H1 (cell line): ENCODE measurements at regions not wholly inside any gene's neighbourhood (a gene's known extent, or its start where the extent isn't known, plus 50 kb on each side); places are given as distances from the start of the nearest gene placed in this dataset.

Experiments used
- CTCF ChIA-PET: fragments of 300-600 bp; sonication (Branson Sonifier 250); formaldehyde crosslinking; loops from one replicate; lab custom pipeline; 2021; ENCODE audit not compliant: partially characterized antibody; lab: Charles Lee
- POLR2A ChIA-PET: fragments of 300-600 bp; sonication (Branson Sonifier 250); formaldehyde crosslinking; loops from one replicate; lab custom pipeline; 2021; ENCODE audit warnings: inconsistent platforms; ENCODE audit not compliant: partially characterized antibody; lab: Charles Lee
- DNase-seq, 2 experiments: peaks; one replicate each; pipeline versions ENCODE4 v3.0.0 to v3.0.0-alpha.2; 2010 to 2022; ENCODE audit warnings: low spot score in 2 of 2, low read depth in 1 of 2, mixed read lengths in 1 of 2
- FAIRE-seq: peaks from 2 replicates; lab custom pipeline; 2011; peaks lifted over from hg19 to GRCh38; lab: Jason Lieb, UNC
- H2AFZ ChIP-seq: 2 replicates; pipeline ENCODE4 v1.8.1; 2012; ENCODE audit warnings: low read length, inconsistent platforms
- H2AK5ac ChIP-seq: 2 replicates; pipeline ENCODE4 v1.6.1; 2013; ENCODE audit warnings: low read depth, low read length
- H2BK120ac ChIP-seq: replicated peaks from 2 replicates; pipeline ENCODE3; 2013; ENCODE audit warnings: low read depth, low read length, inconsistent platforms
- H2BK12ac ChIP-seq: 2 replicates; pipeline ENCODE4 v1.6.1; 2013; ENCODE audit warnings: low read depth, low read length
- H2BK15ac ChIP-seq: 2 replicates; pipeline ENCODE4 v1.6.1; 2013; ENCODE audit warnings: low read length
- H2BK20ac ChIP-seq: 2 replicates; pipeline ENCODE4 v1.6.1; 2013; ENCODE audit warnings: low read length
- H2BK5ac ChIP-seq: 2 replicates; pipeline ENCODE4 v1.6.1; 2013; ENCODE audit warnings: low read depth, low read length
- H3K14ac ChIP-seq: 2 replicates; pipeline ENCODE4 v1.6.1; 2013; ENCODE audit warnings: inconsistent platforms; ENCODE audit not compliant: insufficient read length
- H3K18ac ChIP-seq: 2 replicates; pipeline ENCODE4 v1.6.1; 2013; ENCODE audit warnings: low read length; ENCODE audit errors: extremely low read depth
- H3K23ac ChIP-seq: 2 replicates; pipeline ENCODE4 v1.6.1; 2013; ENCODE audit warnings: inconsistent platforms; ENCODE audit not compliant: insufficient read length
- H3K23me2 ChIP-seq: 2 replicates; pipeline ENCODE4 v1.6.1; 2013; ENCODE audit warnings: low read depth, low read length
- H3K27ac ChIP-seq: 2 replicates; pipeline ENCODE4 v1.6.1; 2011; ENCODE audit warnings: low read depth, low read length, inconsistent platforms
- H3K27me3 ChIP-seq, 4 experiments: replicated peaks in 1 of 4; 1 replicate in 1 of 4; 2 replicates in 3 of 4; pipeline versions ENCODE4 v1.6.1 to v1.8.1; 2011 to 2013; ENCODE audit warnings: low read length in 3 of 4, mild to moderate bottlenecking in 3 of 4, inconsistent platforms in 2 of 4, mixed read lengths in 2 of 4, moderate library complexity in 1 of 4; ENCODE audit not compliant: control insufficient read depth in 3 of 4, insufficient read depth in 3 of 4; ENCODE audit errors: extremely low read depth in 1 of 4
- H3K36me3 ChIP-seq, 4 experiments: 2 replicates each; pipeline versions ENCODE4 v1.6.1 to v1.8.1; 2011 to 2013; ENCODE audit warnings: mild to moderate bottlenecking in 4 of 4, low read length in 3 of 4, moderate library complexity in 2 of 4, control low read depth in 1 of 4, inconsistent platforms in 1 of 4; ENCODE audit not compliant: insufficient read depth in 4 of 4, control insufficient read depth in 2 of 4
- H3K4ac ChIP-seq: replicated peaks from 2 replicates; pipeline ENCODE3; 2013; ENCODE audit warnings: low read length, low read depth, mixed read lengths, inconsistent platforms; ENCODE audit not compliant: insufficient read length
- H3K4me1 ChIP-seq, 4 experiments: replicated peaks in 1 of 4; 1 replicate in 1 of 4; 2 replicates in 3 of 4; pipeline versions ENCODE4 v1.6.1 to v1.8.1; 2011 to 2013; ENCODE audit warnings: low read length in 3 of 4, inconsistent platforms in 2 of 4, mixed read lengths in 1 of 4; ENCODE audit not compliant: insufficient read depth in 4 of 4, control insufficient read depth in 3 of 4
- H3K4me2 ChIP-seq, 2 experiments: 2 replicates each; pipeline versions ENCODE4 v1.6.1 to v1.8.1; 2011 to 2013; ENCODE audit warnings: low read depth in 2 of 2, low read length in 2 of 2, control low read depth in 1 of 2, inconsistent platforms in 1 of 2, mild to moderate bottlenecking in 1 of 2; ENCODE audit not compliant: insufficient read depth in 1 of 2
- H3K4me3 ChIP-seq, 4 experiments: fragments of 200-600, 300-600 bp in 1 of 4; sonication (generic), shearing (Covaris generic), sonication (Bioruptor Twin) in 1 of 4; 2 replicates each; pipeline versions ENCODE4 v1.5.1 to v1.8.1; 2011 to 2016; ENCODE audit warnings: low read length in 4 of 4, low read depth in 3 of 4, control low read depth in 2 of 4, inconsistent platforms in 2 of 4, mild to moderate bottlenecking in 2 of 4, mixed read lengths in 1 of 4, moderate library complexity in 1 of 4; ENCODE audit not compliant: insufficient read depth in 2 of 4; ENCODE audit errors: extremely low read depth in 1 of 4
- H3K56ac ChIP-seq: replicated peaks from 2 replicates; pipeline ENCODE3; 2013; ENCODE audit warnings: low read depth, mild to moderate bottlenecking, mixed read lengths, low read length, inconsistent platforms; ENCODE audit not compliant: insufficient read length
- H3K79me1 ChIP-seq: 2 replicates; pipeline ENCODE4 v1.6.1; 2013; ENCODE audit warnings: low read depth, low read length, control low read depth
- H3K79me2 ChIP-seq, 2 experiments: 2 replicates each; pipeline versions ENCODE4 v1.6.1 to v1.8.1; 2012 to 2013; ENCODE audit warnings: low read length in 2 of 2, mild to moderate bottlenecking in 2 of 2, inconsistent platforms in 1 of 2; ENCODE audit not compliant: insufficient read depth in 2 of 2, control insufficient read depth in 1 of 2
- H3K9ac ChIP-seq, 4 experiments: replicated peaks in 1 of 4; 1 replicate in 1 of 4; 2 replicates in 3 of 4; pipeline versions ENCODE4 v1.6.1 to v1.8.1; 2011 to 2013; ENCODE audit warnings: low read depth in 3 of 4, low read length in 3 of 4, control low read depth in 2 of 4, mild to moderate bottlenecking in 2 of 4, moderate library complexity in 2 of 4, inconsistent platforms in 1 of 4; ENCODE audit errors: extremely low read depth in 1 of 4
- H3K9me3 ChIP-seq, 2 experiments: 2 replicates each; pipeline versions ENCODE4 v1.6.1 to v1.8.1; 2012 to 2013; ENCODE audit warnings: mild to moderate bottlenecking in 2 of 2, moderate library complexity in 2 of 2, control low read depth in 1 of 2, inconsistent platforms in 1 of 2, low read depth in 1 of 2, low read length in 1 of 2, mixed read lengths in 1 of 2; ENCODE audit not compliant: insufficient read depth in 2 of 2
- H4K20me1 ChIP-seq, 2 experiments: replicated peaks in 1 of 2; 2 replicates each; pipeline versions ENCODE3 to v1.8.1; 2011 to 2013; ENCODE audit warnings: inconsistent platforms in 2 of 2, low read length in 2 of 2, mild to moderate bottlenecking in 1 of 2; ENCODE audit not compliant: insufficient read depth in 2 of 2, control insufficient read depth in 1 of 2
- H4K5ac ChIP-seq: 2 replicates; pipeline ENCODE4 v1.6.1; 2013; ENCODE audit warnings: low read length, low read depth, mixed read lengths, inconsistent platforms; ENCODE audit not compliant: insufficient read length
- H4K8ac ChIP-seq: 2 replicates; pipeline ENCODE4 v1.8.0; 2013; ENCODE audit warnings: mild to moderate bottlenecking, moderate library complexity, low read length, inconsistent platforms; ENCODE audit not compliant: insufficient read depth; ENCODE audit errors: extremely low read depth
- H4K91ac ChIP-seq: replicated peaks from 2 replicates; pipeline ENCODE3; 2013; ENCODE audit warnings: low read length, mixed read lengths, inconsistent platforms; ENCODE audit not compliant: insufficient read length
- CEBPB ChIP-seq: IDR thresholded peaks from 2 replicates; pipeline ENCODE4 v1.6.1; 2012; ENCODE audit warnings: low read depth, low read length
- JUN ChIP-seq: IDR thresholded peaks from 2 replicates; pipeline ENCODE4 v1.6.1; 2011; ENCODE audit warnings: low read depth, mild to moderate bottlenecking, improper control_type of control experiment, low read length
- KDM4A ChIP-seq: IDR thresholded peaks from one replicate; pipeline ENCODE4 v1.7.1; 2012; ENCODE audit warnings: low read depth, mild to moderate bottlenecking, moderate library complexity, low read length, inconsistent platforms; ENCODE audit not compliant: severe bottlenecking
- RBBP5 ChIP-seq: IDR thresholded peaks from 2 replicates; pipeline ENCODE4 v1.7.1; 2012; ENCODE audit warnings: low read depth, mild to moderate bottlenecking, inconsistent platforms, low read length, moderate library complexity, borderline replicate concordance
- SUZ12 ChIP-seq: fragments of 200-600 bp; sonication (generic); IDR thresholded peaks from 2 replicates; pipeline ENCODE4 v1.6.1; 2012; ENCODE audit warnings: mild to moderate bottlenecking, inconsistent platforms, low read length, moderate library complexity, mixed read lengths
- TAF7 ChIP-seq: optimal IDR thresholded peaks from 2 replicates; pipeline ENCODE3; 2011; ENCODE audit warnings: low read depth, mild to moderate bottlenecking, inconsistent platforms, low read length, moderate library complexity, borderline replicate concordance
- TCF12 ChIP-seq: IDR thresholded peaks from 2 replicates; pipeline ENCODE4 v1.6.1; 2011; ENCODE audit warnings: low read depth, mild to moderate bottlenecking, low read length
- YY1 ChIP-seq: IDR thresholded peaks from 2 replicates; pipeline ENCODE4 v1.6.1; 2011; ENCODE audit warnings: low read depth, mild to moderate bottlenecking, low read length
- WGBS, 2 experiments: shearing (Covaris generic) in 1 of 2; methylation state at CpG; one replicate each; pipeline versions ENCODE4 v1.1.6 to v1.1.7; 2013 to 2015; ENCODE audit warnings: low lambda C conversion rate in 2 of 2, mixed read lengths in 2 of 2, inconsistent platforms in 1 of 2, low coverage in 1 of 2, missing lambda C conversion rate in 1 of 2; ENCODE audit not compliant: insufficient replicate concordance in 2 of 2, insufficient coverage in 1 of 2, insufficient read length in 1 of 2; ENCODE audit errors: extremely low coverage in 1 of 2, missing lambda C conversion rate in 1 of 2; 5-methylcytosine and 5-hydroxymethylcytosine counted together
- TF ChIP-seq, protein P1 (sequence below): IDR thresholded peaks from 2 replicates; pipeline ENCODE4 v1.6.1; 2011; ENCODE audit warnings: low read length, improper control_type of control experiment

DNA sequence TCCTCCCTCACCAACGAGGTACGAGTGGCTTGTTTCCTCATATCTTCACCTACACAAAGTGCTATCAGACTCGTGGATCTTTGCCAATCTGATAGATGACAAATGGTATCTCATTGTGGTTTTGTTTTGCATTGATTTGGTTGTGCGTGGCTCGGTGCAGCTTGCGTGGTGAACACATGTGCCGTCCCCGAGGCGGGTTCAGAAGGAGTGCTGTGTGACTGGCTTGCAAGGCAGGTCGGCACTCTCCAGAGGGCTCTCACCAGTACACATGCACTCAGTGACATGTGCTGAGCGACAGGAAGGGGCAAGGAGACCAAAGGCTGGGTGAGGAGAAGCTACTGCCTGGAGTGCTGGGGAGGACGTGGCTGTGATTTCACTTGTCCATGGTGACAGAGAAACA, 95.3 kb upstream of the PITX1 start:
- no peak overlapping the region for H3K4ac ChIP-seq

More for the DNA sequence above, 95.3 kb upstream of the PITX1 start:
- H3K23ac ChIP-seq: no peak overlapping the region
- H4K91ac ChIP-seq: peak overlapping the region; percentile 17
- FAIRE-seq (no peak), DNase-seq (no peak)
- H2BK15ac ChIP-seq: no peak overlapping the region
- H2BK20ac ChIP-seq: no peak overlapping the region
- no peaks in the 10 kb centered on the region for H3K79me2 ChIP-seq
- H2BK12ac ChIP-seq: no peak overlapping the region
- ChIA-PET CTCF (interaction anchor here (0.6 to 1.3 kb wide), 3 partner anchors 8 to 742 kb away, joined by 3 read pairs; no protein-coding TSS in a partner anchor), POLR2A (no interaction called here)
- H3K18ac ChIP-seq: no peak overlapping the region
- no peaks in the 10 kb centered on the region for H3K4me1 ChIP-seq
- no peaks in the 10 kb centered on the region for H4K20me1 ChIP-seq
- H3K4me2 ChIP-seq: no peak overlapping the region
- H3K27me3 ChIP-seq: peaks cover 0 to 4% (median 0%) of the 10 kb centered on the region in 4 experiments; a peak in 2 of 7 replicates
- no peak overlapping the region for H3K27ac ChIP-seq
- no peak overlapping the region for H2BK120ac ChIP-seq
- no peak overlapping the region for H2BK5ac ChIP-seq
- H4K8ac ChIP-seq: no peak overlapping the region; the same call in 1 of the 2 replicates
- no peak overlapping the region for H3K14ac ChIP-seq
- no peaks in the 10 kb centered on the region for H3K36me3 ChIP-seq
- no peaks in the 10 kb centered on the region for H3K9me3 ChIP-seq
- H3K9ac ChIP-seq: no peak overlapping the region
- no peak overlapping the region for H4K5ac ChIP-seq
- no peak overlapping the region for H3K4me3 ChIP-seq
- H2AK5ac ChIP-seq: no peak overlapping the region
- WGBS, 2 experiments: 81% methylated on average over 12 of the region's 12 CpGs; no CpG with 5 or more reads in 1 of the 2 experiments
- no peak overlapping the region for H2AFZ ChIP-seq
- H3K79me1 ChIP-seq: no peaks in the 10 kb centered on the region
- no peak overlapping the region for H3K56ac ChIP-seq
- H3K23me2 ChIP-seq: no peaks in the 10 kb centered on the region
- TF ChIP-seq KDM4A (no peak), RBBP5 (no peak), YY1 (no peak), JUN (no peak), SUZ12 (no peak), TAF7 (no peak), TCF12 (no peak), CEBPB (no peak)
- TF ChIP-seq, protein P1, sequence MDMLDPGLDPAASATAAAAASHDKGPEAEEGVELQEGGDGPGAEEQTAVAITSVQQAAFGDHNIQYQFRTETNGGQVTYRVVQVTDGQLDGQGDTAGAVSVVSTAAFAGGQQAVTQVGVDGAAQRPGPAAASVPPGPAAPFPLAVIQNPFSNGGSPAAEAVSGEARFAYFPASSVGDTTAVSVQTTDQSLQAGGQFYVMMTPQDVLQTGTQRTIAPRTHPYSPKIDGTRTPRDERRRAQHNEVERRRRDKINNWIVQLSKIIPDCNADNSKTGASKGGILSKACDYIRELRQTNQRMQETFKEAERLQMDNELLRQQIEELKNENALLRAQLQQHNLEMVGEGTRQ: no peak
